Endothelial cell of umbilical vein (primary cell): ENCODE measurements at regions not wholly inside any gene's neighbourhood (a gene's known extent, or its start where the extent isn't known, plus 50 kb on each side); places are given as distances from the start of the nearest gene placed in this dataset.

Experiments used
- BruUV-seq: library from RNA; stranded (reverse); fragments of 400-500 nt; replicated peaks from 2 replicates; lab custom pipeline; 2021; lab: Mats Ljungman, UMichigan
- CTCF ChIA-PET: fragments of 300-600, 350-600 bp; sonication (Branson Sonifier 250); formaldehyde crosslinking; loops from one replicate; lab custom pipeline; 2021; ENCODE audit warnings: antibody characterized with exemption, inconsistent platforms; lab: Charles Lee
- POLR2A ChIA-PET: fragments of 300-600, 350-600 bp; sonication (Branson Sonifier 250); formaldehyde crosslinking; loops from one replicate; lab custom pipeline; 2021; ENCODE audit warnings: antibody characterized with exemption, inconsistent platforms; lab: Charles Lee
- DNase-seq: peaks from one replicate; pipeline ENCODE4 v3.0.0-alpha.2; 2011; ENCODE audit warnings: low read depth, low spot score
- FAIRE-seq: peaks from 2 replicates; lab custom pipeline; 2011; peaks lifted over from hg19 to GRCh38; lab: Jason Lieb, UNC
- H2AFZ ChIP-seq: 2 replicates; pipeline ENCODE4 v1.6.0; 2012; ENCODE audit warnings: low read depth, low read length, control low read depth, inconsistent platforms
- H3K27ac ChIP-seq: 2 replicates; pipeline ENCODE4 v1.5.1; 2011; ENCODE audit warnings: low read depth, mild to moderate bottlenecking, control low read depth, low read length, moderate library complexity; ENCODE audit not compliant: insufficient read depth
- H3K27me3 ChIP-seq, 2 experiments: 2 replicates each; pipeline versions ENCODE4 v1.6.0 to v1.6.1; 2011; ENCODE audit warnings: low read length in 2 of 2, mixed read lengths in 1 of 2; ENCODE audit not compliant: control insufficient read depth in 2 of 2, insufficient read depth in 2 of 2
- H3K36me3 ChIP-seq, 2 experiments: 2 replicates in 1 of 2; 3 replicates in 1 of 2; pipeline ENCODE4 v1.5.1; 2011; ENCODE audit warnings: low read length in 2 of 2, mild to moderate bottlenecking in 1 of 2, moderate library complexity in 1 of 2; ENCODE audit not compliant: control insufficient read depth in 2 of 2, insufficient read depth in 2 of 2; ENCODE audit errors: extremely low read depth in 1 of 2
- H3K4me1 ChIP-seq: 3 replicates; pipeline ENCODE4 v1.5.1; 2011; ENCODE audit warnings: mild to moderate bottlenecking, low read length; ENCODE audit not compliant: control insufficient read depth, insufficient read depth; ENCODE audit errors: extremely low read depth
- H3K4me2 ChIP-seq: 2 replicates; pipeline ENCODE4 v1.6.1; 2011; ENCODE audit warnings: low read length, control low read depth, mixed read lengths; ENCODE audit not compliant: insufficient read depth
- H3K4me3 ChIP-seq, 3 experiments: fragments of 200-600 bp in 1 of 3; sonication (generic), shearing (Covaris generic) in 1 of 3; replicated peaks in 1 of 3; 2 replicates each; pipeline ENCODE4 v1.5.1; 2011 to 2016; ENCODE audit warnings: control low read depth in 3 of 3, low read length in 3 of 3, mild to moderate bottlenecking in 2 of 3, inconsistent platforms in 1 of 3, low read depth in 1 of 3, moderate library complexity in 1 of 3; ENCODE audit not compliant: insufficient read depth in 1 of 3
- H3K79me2 ChIP-seq: 2 replicates; pipeline ENCODE4 v1.6.0; 2012; ENCODE audit warnings: low read length, inconsistent platforms; ENCODE audit not compliant: control insufficient read depth, insufficient read depth
- H3K9ac ChIP-seq: replicated peaks from 2 replicates; pipeline ENCODE3; 2011; ENCODE audit warnings: low read length, control low read depth; ENCODE audit not compliant: insufficient read depth; ENCODE audit errors: extremely low read depth
- H3K9me1 ChIP-seq: replicated peaks from 3 replicates; pipeline ENCODE4 v1.6.0; 2011; ENCODE audit warnings: mild to moderate bottlenecking, low read length; ENCODE audit not compliant: control insufficient read depth, insufficient read depth; ENCODE audit errors: extremely low read depth
- H3K9me3 ChIP-seq: replicated peaks from 2 replicates; pipeline ENCODE4 v1.5.1; 2012; ENCODE audit warnings: low read length, inconsistent platforms; ENCODE audit not compliant: control insufficient read depth, insufficient read depth
- H4K20me1 ChIP-seq: replicated peaks from 2 replicates; pipeline ENCODE3; 2011; ENCODE audit warnings: mild to moderate bottlenecking, low read length; ENCODE audit not compliant: control insufficient read depth, insufficient read depth; ENCODE audit errors: extremely low read depth
- EZH2 ChIP-seq: IDR thresholded peaks from 2 replicates; pipeline ENCODE4 v1.6.1; 2012; ENCODE audit warnings: borderline replicate concordance, low read depth, mild to moderate bottlenecking, moderate library complexity, low read length, inconsistent platforms; ENCODE audit not compliant: severe bottlenecking
- FOS ChIP-seq: IDR thresholded peaks from 2 replicates; pipeline ENCODE4 v1.6.1; 2011; ENCODE audit warnings: mild to moderate bottlenecking, low read length, moderate library complexity, borderline replicate concordance; ENCODE audit not compliant: insufficient read depth
- GATA2 ChIP-seq: IDR thresholded peaks from 2 replicates; pipeline ENCODE4 v1.7.0; 2011; ENCODE audit warnings: low read depth, mild to moderate bottlenecking, moderate library complexity, mixed read lengths, low read length; ENCODE audit not compliant: insufficient read length, insufficient read depth
- JUN ChIP-seq: IDR thresholded peaks from 2 replicates; pipeline ENCODE4 v1.6.1; 2011; ENCODE audit warnings: borderline replicate concordance, low read depth; ENCODE audit not compliant: insufficient read length, insufficient read depth
- MAX ChIP-seq: IDR thresholded peaks from 2 replicates; pipeline ENCODE4 v1.6.1; 2011; ENCODE audit not compliant: insufficient read depth, insufficient read length
- MYC ChIP-seq: IDR thresholded peaks from one replicate; pipeline ENCODE4 v1.6.1; 2011; ENCODE audit warnings: mild to moderate bottlenecking, low read depth, low read length
- POLR2A ChIP-seq: IDR thresholded peaks from 2 replicates; pipeline ENCODE4 v1.6.1; 2012; ENCODE audit warnings: low read depth, mild to moderate bottlenecking, control low read depth, low read length
- POLR2AphosphoS5 ChIP-seq: IDR thresholded peaks from 2 replicates; pipeline ENCODE4 v1.6.1; 2012; ENCODE audit warnings: low read depth, mild to moderate bottlenecking, control low read depth, low read length, moderate library complexity; ENCODE audit not compliant: insufficient read depth
- dilution Hi-C: fragments of 300-500 bp; cut with MboI; formaldehyde crosslinking; loops from one replicate; pipeline ENCODE4 v1.15.0; 2019; ENCODE audit warnings: low sequenced_read_pairs; ENCODE audit not compliant: extremely low pct_ligation_motif_present
- intact Hi-C: fragments of 100-400 bp; cut with micrococcal nuclease; formaldehyde crosslinking; loops from one replicate; pipeline ENCODE4 v1.10.0; 2022
- TF ChIP-seq, protein P1 (sequence below), 2 donors: IDR thresholded peaks; 1 replicate in 1 of 2; 2 replicates in 1 of 2; pipeline ENCODE4 v1.5.1; 2011; ENCODE audit warnings: low read length in 2 of 2, mild to moderate bottlenecking in 2 of 2, moderate library complexity in 2 of 2, control low read depth in 1 of 2, inconsistent platforms in 1 of 2, low read depth in 1 of 2; ENCODE audit not compliant: insufficient read depth in 1 of 2; ENCODE audit errors: extremely low read depth in 1 of 2

- dilution Hi-C loops = no loop called here
- H3K9ac ChIP-seq = no peak overlapping the region
- H3K27me3 ChIP-seq = no peaks in the 10 kb centered on the region
- no peaks in the 10 kb centered on the region for H4K20me1 ChIP-seq
- CTCF ChIA-PET = no interaction called here
- no peaks in the 10 kb centered on the region for H3K9me3 ChIP-seq
- no peaks in the 10 kb centered on the region for H3K36me3 ChIP-seq
- H3K4me1 ChIP-seq = peaks cover 2% of the 10 kb centered on the region
- no peak overlapping the region for H3K4me2 ChIP-seq
- H2AFZ ChIP-seq = no peak overlapping the region
- no peak overlapping the region for H3K4me3 ChIP-seq
- TF ChIP-seq EZH2 (no peak), POLR2A (no peak), MAX (no peak), FOS (no peak), MYC (no peak), JUN (no peak), POLR2AphosphoS5 (no peak), GATA2 (no peak)
- TF ChIP-seq, protein P1, sequence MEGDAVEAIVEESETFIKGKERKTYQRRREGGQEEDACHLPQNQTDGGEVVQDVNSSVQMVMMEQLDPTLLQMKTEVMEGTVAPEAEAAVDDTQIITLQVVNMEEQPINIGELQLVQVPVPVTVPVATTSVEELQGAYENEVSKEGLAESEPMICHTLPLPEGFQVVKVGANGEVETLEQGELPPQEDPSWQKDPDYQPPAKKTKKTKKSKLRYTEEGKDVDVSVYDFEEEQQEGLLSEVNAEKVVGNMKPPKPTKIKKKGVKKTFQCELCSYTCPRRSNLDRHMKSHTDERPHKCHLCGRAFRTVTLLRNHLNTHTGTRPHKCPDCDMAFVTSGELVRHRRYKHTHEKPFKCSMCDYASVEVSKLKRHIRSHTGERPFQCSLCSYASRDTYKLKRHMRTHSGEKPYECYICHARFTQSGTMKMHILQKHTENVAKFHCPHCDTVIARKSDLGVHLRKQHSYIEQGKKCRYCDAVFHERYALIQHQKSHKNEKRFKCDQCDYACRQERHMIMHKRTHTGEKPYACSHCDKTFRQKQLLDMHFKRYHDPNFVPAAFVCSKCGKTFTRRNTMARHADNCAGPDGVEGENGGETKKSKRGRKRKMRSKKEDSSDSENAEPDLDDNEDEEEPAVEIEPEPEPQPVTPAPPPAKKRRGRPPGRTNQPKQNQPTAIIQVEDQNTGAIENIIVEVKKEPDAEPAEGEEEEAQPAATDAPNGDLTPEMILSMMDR (IDR thresholded peaks at IDR 0.05; ENCODE audit: extremely low read depth in 1 of 2, insufficient read depth in 1 of 2, low read depth in 1 of 2, low read length in 2 of 2) = no peak
- H3K9me1 ChIP-seq = no peaks in the 10 kb centered on the region
- H3K27ac ChIP-seq = no peak overlapping the region
- FAIRE-seq (no peak), DNase-seq (no peak)
- intact Hi-C loops = no loop called here
- POLR2A ChIA-PET = no interaction called here
- H3K79me2 ChIP-seq = no peaks in the 10 kb centered on the region
- no TSS peak for BruUV-seq
Observed at GRCh38 chr6:51029561-51029960, 210.9 kb downstream of the TFAP2B start.
